ENCODE measurements at regions not wholly inside any gene's neighbourhood (a gene's known extent, or its start where the extent isn't known, plus 50 kb on each side); places are given as distances from the start of the nearest gene placed in this dataset.

DNA sequence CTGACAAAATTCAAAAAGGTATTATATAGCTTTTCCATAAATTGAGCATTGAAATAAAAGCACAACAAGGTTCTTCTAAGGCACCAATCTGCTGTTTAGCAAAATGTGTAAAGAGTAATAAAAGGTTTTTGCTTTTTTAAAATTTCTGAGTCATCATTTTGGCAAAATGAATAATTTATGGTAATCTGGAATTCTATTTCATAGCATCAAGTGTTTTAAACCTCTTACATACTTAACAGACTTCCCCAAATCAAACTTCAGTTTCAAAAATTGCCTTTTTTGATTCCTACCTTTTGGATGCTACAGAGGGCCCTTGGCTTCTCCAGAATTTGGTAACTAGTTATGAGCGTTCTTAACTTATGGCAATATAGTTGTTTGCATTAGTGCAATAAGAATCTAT is 154.0 kb upstream of the ELAC2 start:
- H2BK15ac ChIP-seq (ENCODE audit: low read length) = no peak overlapping the region
- H3K9me3 ChIP-seq (ENCODE audit: insufficient read depth in 2 of 2, low read depth in 1 of 2, low read length in 1 of 2) = peaks cover 26 to 32% of the 10 kb centered on the region in 2 experiments
- no peak overlapping the region for H4K5ac ChIP-seq (ENCODE audit: insufficient read length, low read depth, low read length)
- H3K79me1 ChIP-seq (ENCODE audit: low read depth, low read length) = no peaks in the 10 kb centered on the region
- H3K4ac ChIP-seq (replicated peaks; ENCODE audit: insufficient read length, low read depth, low read length) = no peak overlapping the region
- H3K9ac ChIP-seq (replicated peaks in 1 of 4; ENCODE audit: extremely low read depth in 1 of 4, low read depth in 3 of 4, low read length in 3 of 4) = no peak overlapping the region
- no peak overlapping the region for H4K8ac ChIP-seq (ENCODE audit: extremely low read depth, insufficient read depth, low read length)
- H4K20me1 ChIP-seq (replicated peaks in 1 of 2; ENCODE audit: control insufficient read depth in 1 of 2, insufficient read depth in 2 of 2, low read length in 2 of 2) = no peaks in the 10 kb centered on the region
- H4K91ac ChIP-seq (replicated peaks; ENCODE audit: insufficient read length, low read length) = no peak overlapping the region
- 0 out of 8 replicates have a peak, but pooled peaks cover 0 to 3% (median 0%) of the 10 kb centered on the region in 4 experiments for H3K36me3 ChIP-seq (ENCODE audit: control insufficient read depth in 2 of 4, insufficient read depth in 4 of 4, low read length in 3 of 4)
- H3K18ac ChIP-seq (ENCODE audit: extremely low read depth, low read length) = no peak overlapping the region
- H3K79me2 ChIP-seq (ENCODE audit: control insufficient read depth in 1 of 2, insufficient read depth in 2 of 2, low read length in 2 of 2) = no peaks in the 10 kb centered on the region
- no peak overlapping the region for H2BK5ac ChIP-seq (ENCODE audit: low read depth, low read length)
- H2AFZ ChIP-seq (ENCODE audit: low read length) = no peak overlapping the region
- DNase-seq (ENCODE audit: low read depth in 1 of 2, low spot score in 2 of 2) (no peak), FAIRE-seq (no peak)
- no peak overlapping the region for H3K56ac ChIP-seq (replicated peaks; ENCODE audit: insufficient read length, low read depth, low read length)
- H3K4me1 ChIP-seq (replicated peaks in 1 of 4; ENCODE audit: control insufficient read depth in 3 of 4, insufficient read depth in 4 of 4, low read length in 3 of 4) = no peaks in the 10 kb centered on the region
- H2AK5ac ChIP-seq (ENCODE audit: low read depth, low read length) = no peak overlapping the region
- no peak overlapping the region for H3K14ac ChIP-seq (ENCODE audit: insufficient read length)
- H2BK20ac ChIP-seq (ENCODE audit: low read length) = no peak overlapping the region
- H3K4me2 ChIP-seq (ENCODE audit: insufficient read depth in 1 of 2, low read depth in 2 of 2, low read length in 2 of 2) = no peak overlapping the region
- WGBS, 2 experiments (ENCODE audit: extremely low coverage in 1 of 2, insufficient coverage in 1 of 2, insufficient read length in 1 of 2, insufficient replicate concordance in 2 of 2, low coverage in 1 of 2, low lambda C conversion rate in 2 of 2, missing lambda C conversion rate in 1 of 2) = 88% methylated on average over 1 of the region's 1 CpG; no CpG with 5 or more reads in 1 of the 2 experiments
- CTCF ChIA-PET (ENCODE audit: partially characterized antibody) = no interaction called here
- POLR2A ChIA-PET (ENCODE audit: partially characterized antibody) = no interaction called here
- H3K23ac ChIP-seq (ENCODE audit: insufficient read length) = no peak overlapping the region
- no peaks in the 10 kb centered on the region for H3K23me2 ChIP-seq (ENCODE audit: low read depth, low read length)
- no peak overlapping the region for H3K27ac ChIP-seq (ENCODE audit: low read depth, low read length)
- H3K4me3 ChIP-seq (ENCODE audit: extremely low read depth in 1 of 4, insufficient read depth in 2 of 4, low read depth in 3 of 4, low read length in 4 of 4) = no peak overlapping the region
- H3K27me3 ChIP-seq (replicated peaks in 1 of 4; ENCODE audit: control insufficient read depth in 3 of 4, extremely low read depth in 1 of 4, insufficient read depth in 3 of 4, low read length in 3 of 4) = no peaks in the 10 kb centered on the region
- H2BK120ac ChIP-seq (replicated peaks; ENCODE audit: low read depth, low read length) = no peak overlapping the region
- H2BK12ac ChIP-seq (ENCODE audit: low read depth, low read length) = no peak overlapping the region
- TF ChIP-seq SP1 (IDR thresholded peaks at IDR 0.05; ENCODE audit: low read depth, low read length) = no peak
- no peak for TF ChIP-seq RBBP5 (IDR thresholded peaks at IDR 0.05; ENCODE audit: borderline replicate concordance, low read depth, low read length)
- no peak for TF ChIP-seq SAP30 (IDR thresholded peaks at IDR 0.05; ENCODE audit: insufficient read depth, insufficient replicate concordance, low read length)
- TF ChIP-seq YY1 (IDR thresholded peaks at IDR 0.05; ENCODE audit: low read depth, low read length) = no peak
- TF ChIP-seq CTBP2 (IDR thresholded peaks at IDR 0.05; ENCODE audit: borderline replicate concordance, insufficient read depth, insufficient read length, low read length) = no peak
- no peak for TF ChIP-seq ATF3 (IDR thresholded peaks at IDR 0.05; ENCODE audit: insufficient read depth, low read depth, low read length)
- no peak for TF ChIP-seq TCF12 (IDR thresholded peaks at IDR 0.05; ENCODE audit: low read depth, low read length)
- TF ChIP-seq CHD2 (IDR thresholded peaks at IDR 0.05; ENCODE audit: low read length) = no peak
- TF ChIP-seq SRF (IDR thresholded peaks at IDR 0.05; ENCODE audit: low read depth, low read length) = no peak
- no peak for TF ChIP-seq CHD1 (IDR thresholded peaks at IDR 0.05; ENCODE audit: low read depth, low read length)
- TF ChIP-seq POLR2A (IDR thresholded peaks at IDR 0.05; ENCODE audit: control extremely low read depth in 1 of 2, low read depth in 2 of 2, low read length in 2 of 2) = no peak
- no peak for TF ChIP-seq EGR1 (IDR thresholded peaks at IDR 0.05; ENCODE audit: borderline replicate concordance, low read depth, low read length)
- no peak for TF ChIP-seq RNF2 (IDR thresholded peaks at IDR 0.05; ENCODE audit: borderline replicate concordance, low read depth, low read length, missing control alignments, poor library complexity, severe bottlenecking)
- no peak for TF ChIP-seq PHF8 (conservative IDR thresholded peaks at IDR 0.05; ENCODE audit: low read depth, low read length)
- TF ChIP-seq TBP (IDR thresholded peaks at IDR 0.05; ENCODE audit: low read depth, low read length) = no peak
